NCI-H2081 treated with DMSO at 0.1 percent for 48 hours (cell line): ENCODE measurements at regions not wholly inside any gene's neighbourhood (a gene's known extent, or its start where the extent isn't known, plus 50 kb on each side); places are given as distances from the start of the nearest gene placed in this dataset.
"Not testable (repeated sequence)": the region's sequence is repeated elsewhere in the genome, so short reads cannot be mapped to it uniquely, and the experiment has no call there.

Experiments used
- DNase-seq: peaks from one replicate; lab custom pipeline; 2025; lab: John Stamatoyannopoulos, UW

- DNase-seq, result no peak
These were observed 405.9 kb upstream of the BTBD3 start for GRCh38 chr20:11511821-11512220.

GRCh38 chr20:11513241-11513745 lies 404.4 kb upstream of the BTBD3 start:
- DNase-seq, result not testable (repeated sequence)

GRCh38 chr20:11516448-11516847 lies 401.2 kb upstream of the BTBD3 start:
- no peak for DNase-seq

GRCh38 chr20:11520596-11520995 lies 397.1 kb upstream of the BTBD3 start:
- DNase-seq, result no peak

- DNase-seq, result no peak
These were observed 396.0 kb upstream of the BTBD3 start for GRCh38 chr20:11521476-11522365.

GRCh38 chr20:11522366-11522741 lies 395.3 kb upstream of the BTBD3 start:
- DNase-seq, result no peak

GRCh38 chr20:11529047-11529446 lies 388.6 kb upstream of the BTBD3 start:
- DNase-seq, result no peak

GRCh38 chr20:11537032-11537431 lies 380.7 kb upstream of the BTBD3 start:
- DNase-seq, result no peak

GRCh38 chr20:11539450-11539849 lies 378.2 kb upstream of the BTBD3 start:
- no peak for DNase-seq

- DNase-seq, result no peak
These were observed 377.1 kb upstream of the BTBD3 start for GRCh38 chr20:11540558-11540957.

GRCh38 chr20:11542645-11543044 lies 375.0 kb upstream of the BTBD3 start:
- DNase-seq, result no peak

GRCh38 chr20:11544029-11544678 lies 373.5 kb upstream of the BTBD3 start:
- no peak for DNase-seq

- DNase-seq, result no peak
These were observed 370.8 kb upstream of the BTBD3 start for GRCh38 chr20:11546939-11547338.

- DNase-seq, result no peak
These were observed 368.3 kb upstream of the BTBD3 start for GRCh38 chr20:11549172-11550103.

- DNase-seq, result no peak
These were observed 366.9 kb upstream of the BTBD3 start for GRCh38 chr20:11550657-11551338.

GRCh38 chr20:11551479-11551878 lies 366.2 kb upstream of the BTBD3 start:
- DNase-seq, result no peak

GRCh38 chr20:11553603-11554002 lies 364.1 kb upstream of the BTBD3 start:
- no peak for DNase-seq

- no peak for DNase-seq
These were observed 362.2 kb upstream of the BTBD3 start for GRCh38 chr20:11555510-11555909.

GRCh38 chr20:11556410-11556809 lies 361.3 kb upstream of the BTBD3 start:
- DNase-seq, result no peak

GRCh38 chr20:11564491-11564890 lies 353.2 kb upstream of the BTBD3 start:
- DNase-seq, result no peak

GRCh38 chr20:11569163-11569562 lies 348.5 kb upstream of the BTBD3 start:
- no peak for DNase-seq

- no peak for DNase-seq
These were observed 344.2 kb upstream of the BTBD3 start for GRCh38 chr20:11573507-11573906.
